IMR-90 (cell line): ENCODE measurements at regions not wholly inside any gene's neighbourhood (a gene's known extent, or its start where the extent isn't known, plus 50 kb on each side); places are given as distances from the start of the nearest gene placed in this dataset.

ENCODE experiments used
- ATAC-seq: fragments of 200-7000 bp; cut with Tn5 transposase; 2 replicates; pipeline ENCODE4 v1.9.1; 2020; ENCODE audit warnings: low read depth, mild to moderate bottlenecking, moderate library complexity
- BruUV-seq: library from RNA; stranded (reverse); fragments of 400-500 nt; replicated peaks from 2 replicates; lab custom pipeline; 2021; lab: Mats Ljungman, UMichigan
- CTCF ChIA-PET: fragments of 300-600 bp; formaldehyde crosslinking; extraction: SDS; loops from one replicate; lab custom pipeline; 2021; ENCODE audit warnings: antibody characterized with exemption; lab: Yijun Ruan, JAX
- POLR2A ChIA-PET: fragments of 300-600 bp; sonication (Branson Sonifier 250); formaldehyde crosslinking; loops from one replicate; lab custom pipeline; 2022; ENCODE audit warnings: antibody characterized with exemption; ENCODE audit not compliant: unreplicated experiment; lab: Charles Lee
- DNase-seq: peaks from one replicate; pipeline ENCODE4 v3.0.0; 2013
- H2AFZ ChIP-seq: replicated peaks from 2 replicates; pipeline ENCODE3; 2013; ENCODE audit warnings: low read length, mild to moderate bottlenecking; ENCODE audit not compliant: poor library complexity
- H2AK5ac ChIP-seq: 2 replicates; pipeline ENCODE4 v1.6.1; 2013; ENCODE audit warnings: low read depth, low read length, inconsistent platforms
- H2AK9ac ChIP-seq: replicated peaks from 2 replicates; pipeline ENCODE3; 2013; ENCODE audit warnings: mild to moderate bottlenecking, low read depth, low read length, moderate library complexity; ENCODE audit not compliant: poor library complexity
- H2BK120ac ChIP-seq: 2 replicates; pipeline ENCODE4 v1.6.1; 2013; ENCODE audit warnings: low read depth, low read length, inconsistent platforms
- H2BK15ac ChIP-seq: 3 replicates; pipeline ENCODE4 v1.6.1; 2013; ENCODE audit warnings: low read depth, low read length, inconsistent platforms
- H2BK20ac ChIP-seq: 2 replicates; pipeline ENCODE4 v1.6.1; 2013; ENCODE audit warnings: low read depth, mild to moderate bottlenecking, inconsistent platforms, low read length, moderate library complexity
- H2BK5ac ChIP-seq: 2 replicates; pipeline ENCODE4 v1.6.1; 2013; ENCODE audit warnings: mild to moderate bottlenecking, low read depth, low read length, inconsistent platforms; ENCODE audit not compliant: poor library complexity, severe bottlenecking
- H3K14ac ChIP-seq: replicated peaks from 2 replicates; pipeline ENCODE4 v1.6.1; 2013; ENCODE audit warnings: low read depth, low read length, inconsistent platforms
- H3K18ac ChIP-seq: 2 replicates; pipeline ENCODE4 v1.6.1; 2013; ENCODE audit warnings: low read depth, low read length, control low read depth
- H3K23ac ChIP-seq: 2 replicates; pipeline ENCODE4 v1.6.1; 2013; ENCODE audit warnings: low read depth, low read length, inconsistent platforms
- H3K27ac ChIP-seq: 2 replicates; pipeline ENCODE4 v1.5.1; 2013; ENCODE audit warnings: mild to moderate bottlenecking, control low read depth, low read length; ENCODE audit not compliant: insufficient read depth
- H3K27me3 ChIP-seq: 2 replicates; pipeline ENCODE4 v1.6.1; 2013; ENCODE audit warnings: low read length; ENCODE audit not compliant: control insufficient read depth, insufficient read depth
- H3K36me3 ChIP-seq: 2 replicates; pipeline ENCODE4 v1.6.1; 2013; ENCODE audit warnings: low read length, mixed read lengths; ENCODE audit not compliant: control insufficient read depth, insufficient read depth
- H3K4ac ChIP-seq: 2 replicates; pipeline ENCODE4 v1.6.1; 2013; ENCODE audit warnings: low read depth, low read length, inconsistent platforms
- H3K4me1 ChIP-seq: 2 replicates; pipeline ENCODE4 v1.6.1; 2013; ENCODE audit warnings: low read length, mixed read lengths; ENCODE audit not compliant: control insufficient read depth, insufficient read depth
- H3K4me2 ChIP-seq: 2 replicates; pipeline ENCODE4 v1.6.1; 2013; ENCODE audit warnings: low read depth, mild to moderate bottlenecking, control low read depth, low read length, moderate library complexity
- H3K4me3 ChIP-seq: 2 replicates; pipeline ENCODE4 v1.5.1; 2013; ENCODE audit warnings: low read depth, mild to moderate bottlenecking, control low read depth, low read length, moderate library complexity; ENCODE audit not compliant: insufficient read depth
- H3K56ac ChIP-seq: 2 replicates; pipeline ENCODE4 v1.6.1; 2013; ENCODE audit warnings: low read length, inconsistent platforms; ENCODE audit not compliant: insufficient read depth; ENCODE audit errors: extremely low read depth
- H3K79me1 ChIP-seq, 2 experiments: 2 replicates each; pipeline ENCODE4 v1.6.1; 2013; ENCODE audit warnings: low read length in 2 of 2, inconsistent platforms in 1 of 2, low read depth in 1 of 2
- H3K9ac ChIP-seq: 2 replicates; pipeline ENCODE4 v1.6.1; 2013; ENCODE audit warnings: low read depth, low read length, control low read depth
- H3K9me1 ChIP-seq: 2 replicates; pipeline ENCODE4 v1.6.1; 2013; ENCODE audit warnings: low read length, inconsistent platforms; ENCODE audit not compliant: insufficient read depth
- H3K9me3 ChIP-seq: 2 replicates; pipeline ENCODE4 v1.6.1; 2013; ENCODE audit warnings: low read length; ENCODE audit not compliant: control insufficient read depth, insufficient read depth
- H4K20me1 ChIP-seq: 2 replicates; pipeline ENCODE4 v1.6.1; 2013; ENCODE audit warnings: low read length, inconsistent platforms; ENCODE audit not compliant: insufficient read depth
- H4K5ac ChIP-seq: 2 replicates; pipeline ENCODE4 v1.6.1; 2013; ENCODE audit warnings: mild to moderate bottlenecking, low read depth, low read length, control low read depth
- H4K8ac ChIP-seq, 2 experiments: 2 replicates each; pipeline ENCODE4 v1.6.1; 2013; ENCODE audit warnings: low read depth in 2 of 2, low read length in 2 of 2, control low read depth in 1 of 2, inconsistent platforms in 1 of 2
- H4K91ac ChIP-seq: 2 replicates; pipeline ENCODE4 v1.6.1; 2013; ENCODE audit warnings: low read depth, low read length, inconsistent platforms; ENCODE audit not compliant: insufficient read depth
- FOS ChIP-seq: fragments of 150-350 bp; IDR thresholded peaks from 2 replicates; pipeline ENCODE4 v1.6.1; 2016; ENCODE audit warnings: low read depth, low read length
- MAFK ChIP-seq: IDR thresholded peaks from 2 replicates; pipeline ENCODE4 v1.6.1; 2012; ENCODE audit warnings: low read depth, low read length, improper control_type of control experiment
- RFX5 ChIP-seq: IDR thresholded peaks from 2 replicates; pipeline ENCODE4 v1.8.0; 2012; ENCODE audit warnings: low read depth, mild to moderate bottlenecking, low read length, moderate library complexity
- WGBS, 2 experiments: methylation state at CpG; one replicate each; pipeline versions ENCODE4 v1.1.5 to v1.1.7; 2013; ENCODE audit warnings: missing lambda C conversion rate in 2 of 2; ENCODE audit not compliant: insufficient read length in 1 of 2; ENCODE audit errors: extremely low coverage in 2 of 2; 5-methylcytosine and 5-hydroxymethylcytosine counted together
- dilution Hi-C: fragments of 300-500 bp; cut with HindIII; formaldehyde crosslinking; loops from one replicate; pipeline ENCODE4 v1.14.3; 2018; ENCODE audit warnings: low sequenced_read_pairs; ENCODE audit not compliant: unreplicated experiment
- in situ Hi-C: fragments of 300-500 bp; cut with MboI; formaldehyde crosslinking; loops from 3 replicates; pipeline ENCODE4 v1.14.3; 2019; ENCODE audit warnings: low sequenced_read_pairs, inconsistent platforms, mixed read lengths
- intact Hi-C: fragments of 100-400 bp; cut with micrococcal nuclease; formaldehyde crosslinking; loops from 2 replicates; pipeline ENCODE4 v1.10.0; 2022

DNA sequence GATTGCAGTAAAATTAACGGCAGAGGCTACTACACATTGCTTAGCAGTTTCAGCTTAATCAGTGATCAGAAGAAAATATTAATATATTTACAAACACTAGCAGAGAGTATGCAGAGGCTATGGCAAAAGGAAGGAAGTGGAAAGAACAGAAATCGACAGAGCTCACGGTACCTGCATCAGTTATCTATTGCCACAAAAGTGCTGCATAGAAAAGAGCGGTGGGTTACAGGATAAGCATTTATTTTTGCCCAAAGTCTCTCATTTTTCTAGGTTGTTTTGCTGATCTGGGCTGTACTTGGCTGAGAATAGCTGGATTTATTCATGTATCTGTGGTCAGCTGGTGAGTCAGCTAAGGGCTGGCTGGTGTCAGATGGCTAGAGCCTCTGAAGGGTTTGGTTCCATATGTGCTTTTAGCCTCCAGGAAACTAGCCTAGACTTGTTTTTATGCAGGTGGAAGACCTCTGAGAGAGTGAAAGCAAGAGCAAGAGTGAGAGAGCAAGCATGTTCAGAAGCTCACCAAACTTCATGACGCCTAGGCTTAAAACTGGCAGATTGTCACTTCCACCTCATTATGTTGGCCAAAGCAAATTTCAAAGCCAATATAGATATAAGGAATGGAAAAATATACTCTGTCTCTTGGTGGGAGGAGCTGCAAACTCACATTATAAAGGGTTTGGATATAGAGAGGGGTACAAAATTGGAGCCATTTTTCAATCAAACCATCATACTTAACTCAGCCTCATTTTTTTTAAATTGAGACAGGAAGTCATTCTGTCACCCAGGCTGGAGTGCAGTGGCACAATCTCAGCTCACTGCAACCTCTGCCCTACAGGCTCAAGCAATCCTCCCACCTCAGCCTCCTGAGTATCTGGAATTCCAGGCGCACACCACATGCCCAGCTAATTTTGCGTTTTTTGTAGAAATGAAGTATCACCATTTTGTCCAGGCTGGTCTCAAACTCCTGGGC lies 153.2 kb upstream of the RPL34 start:
- Histone ChIP-seq H3K4me2 (peak overlapping the region; percentile 62), H4K20me1 (no peaks in the 10 kb centered on the region), H3K14ac (peak overlapping the region; percentile 86), H4K8ac (peak overlapping the region in 1 of 2 experiments; percentile 68; a peak in 2 of 4 replicates), H2BK15ac (0 out of 3 replicates have a peak overlapping the region, but pooled peaks have one; percentile 31), H3K9ac (no peak overlapping the region), H3K9me3 (no peaks in the 10 kb centered on the region), H2AK5ac (no peak overlapping the region), H3K4me3 (no peak overlapping the region), H3K56ac (no peak overlapping the region), H4K91ac (peak overlapping the region; percentile 30; the same call in 1 of the 2 replicates), H3K4ac (peak overlapping the region; percentile 54; the same call in 1 of the 2 replicates), H3K79me1 (no peaks in the 10 kb centered on the region), H2AK9ac (no peak overlapping the region), H2BK120ac (peak overlapping the region; percentile 74), H2BK5ac (peak overlapping the region; percentile 69), H3K23ac (no peak overlapping the region; the same call in 1 of the 2 replicates), H3K9me1 (no peaks in the 10 kb centered on the region), H3K4me1 (peaks cover 7% of the 10 kb centered on the region), H2AFZ (peak overlapping the region; percentile 76), H3K27ac (peak overlapping the region; percentile 61; the same call in 1 of the 2 replicates), H2BK20ac (peak overlapping the region; percentile 94), H4K5ac (peak overlapping the region; percentile 45), H3K18ac (peak overlapping the region; percentile 83), H3K27me3 (no peaks in the 10 kb centered on the region; the same call in none of the 2 replicates), H3K36me3 (no peaks in the 10 kb centered on the region)
- no TSS peak for BruUV-seq
- peak; percentile 99 for ATAC-seq
- in situ Hi-C loops, result no loop called here
- peak; percentile 93 for DNase-seq
- ChIA-PET CTCF (interaction anchor here (0.6 to 0.9 kb wide), 2 partner anchors 12 to 473 kb away, joined by 3 to 4 read pairs; no protein-coding TSS in a partner anchor), POLR2A (no interaction called here)
- WGBS, 2 experiments, result 78% methylated on average over 3 of the region's 7 CpGs; no CpG with 5 or more reads in 1 of the 2 experiments
- TF ChIP-seq MAFK (peak; percentile 41; the same call in 1 of the 2 replicates), RFX5 (no peak), FOS (peak; percentile 57; the same call in 1 of the 2 replicates)
- dilution Hi-C loops, result no loop called here
- intact Hi-C loops, result loop anchor here (5.0 kb wide), 1 partner anchor 1055 kb away; no protein-coding TSS in a partner anchor
